ENCODE measurements at regions not wholly inside any gene's neighbourhood (a gene's known extent, or its start where the extent isn't known, plus 50 kb on each side); places are given as distances from the start of the nearest gene placed in this dataset.

DNA sequence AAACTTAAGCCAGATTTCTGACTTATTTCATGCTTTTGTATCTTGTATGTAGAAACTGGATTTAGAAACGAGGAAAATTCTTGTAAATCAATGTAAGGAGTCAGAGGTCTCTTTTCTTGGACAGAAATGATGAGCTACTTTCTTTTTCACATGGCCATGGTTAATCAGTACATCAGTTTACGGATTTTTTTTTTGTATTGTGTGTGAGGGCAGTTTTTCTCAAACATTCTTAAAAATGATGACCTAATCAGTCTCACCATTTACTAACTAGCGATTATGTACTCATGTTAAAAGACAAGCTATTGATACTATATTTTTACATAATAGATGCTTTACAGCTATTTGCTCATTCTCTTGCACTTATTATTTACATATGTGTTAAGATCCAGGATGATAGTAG lies 165.2 kb upstream of the DOCK10 start:
- H3K4me1 ChIP-seq = no peaks in the 10 kb centered on the region
- no peak overlapping the region for H3K4me3 ChIP-seq (replicated peaks in 1 of 3)
- H3K27ac ChIP-seq = no peak overlapping the region
- no peaks in the 10 kb centered on the region for H3K36me3 ChIP-seq
- no peaks in the 10 kb centered on the region for H3K9me3 ChIP-seq
- TF ChIP-seq POLR2A (IDR thresholded peaks at IDR 0.05) = no peak
- TF ChIP-seq, protein P1, sequence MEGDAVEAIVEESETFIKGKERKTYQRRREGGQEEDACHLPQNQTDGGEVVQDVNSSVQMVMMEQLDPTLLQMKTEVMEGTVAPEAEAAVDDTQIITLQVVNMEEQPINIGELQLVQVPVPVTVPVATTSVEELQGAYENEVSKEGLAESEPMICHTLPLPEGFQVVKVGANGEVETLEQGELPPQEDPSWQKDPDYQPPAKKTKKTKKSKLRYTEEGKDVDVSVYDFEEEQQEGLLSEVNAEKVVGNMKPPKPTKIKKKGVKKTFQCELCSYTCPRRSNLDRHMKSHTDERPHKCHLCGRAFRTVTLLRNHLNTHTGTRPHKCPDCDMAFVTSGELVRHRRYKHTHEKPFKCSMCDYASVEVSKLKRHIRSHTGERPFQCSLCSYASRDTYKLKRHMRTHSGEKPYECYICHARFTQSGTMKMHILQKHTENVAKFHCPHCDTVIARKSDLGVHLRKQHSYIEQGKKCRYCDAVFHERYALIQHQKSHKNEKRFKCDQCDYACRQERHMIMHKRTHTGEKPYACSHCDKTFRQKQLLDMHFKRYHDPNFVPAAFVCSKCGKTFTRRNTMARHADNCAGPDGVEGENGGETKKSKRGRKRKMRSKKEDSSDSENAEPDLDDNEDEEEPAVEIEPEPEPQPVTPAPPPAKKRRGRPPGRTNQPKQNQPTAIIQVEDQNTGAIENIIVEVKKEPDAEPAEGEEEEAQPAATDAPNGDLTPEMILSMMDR (IDR thresholded peaks at IDR 0.05) = no peak
- 72 to 87% methylated on average over 3 of the region's 3 CpGs for WGBS, 2 donors
- no peak for DNase-seq
- H3K27me3 ChIP-seq = no peaks in the 10 kb centered on the region
- intact Hi-C loops (cut with DNase I) = no loop called here

DNA sequence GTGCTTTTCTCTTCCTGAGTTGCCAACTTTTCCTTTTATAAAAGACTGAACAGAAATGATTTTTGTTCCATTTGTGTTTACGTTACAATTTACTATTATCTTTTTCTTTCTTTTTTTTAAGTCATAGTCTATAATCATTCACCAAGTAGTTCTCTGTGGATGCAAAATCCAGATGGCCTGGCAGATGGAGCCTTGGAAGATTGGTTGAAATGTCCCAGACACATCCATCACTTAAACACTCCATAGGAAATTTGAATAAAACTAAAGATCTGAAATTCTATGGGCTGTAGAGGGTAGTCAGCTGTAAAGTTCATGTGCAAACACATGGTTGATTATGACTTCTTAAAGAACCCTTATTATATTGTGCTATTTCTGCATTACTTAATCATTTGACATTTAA lies 164.8 kb upstream of the DOCK10 start:
- H3K27me3 ChIP-seq = no peaks in the 10 kb centered on the region
- intact Hi-C loops (cut with DNase I) = no loop called here
- H3K36me3 ChIP-seq = no peaks in the 10 kb centered on the region
- no peaks in the 10 kb centered on the region for H3K9me3 ChIP-seq
- 77 to 79% methylated on average over 1 of the region's 1 CpG for WGBS, 2 donors
- TF ChIP-seq, protein P1 (IDR thresholded peaks at IDR 0.05) = no peak
- no peak for TF ChIP-seq POLR2A (IDR thresholded peaks at IDR 0.05)
- H3K27ac ChIP-seq = no peak overlapping the region
- no peaks in the 10 kb centered on the region for H3K4me1 ChIP-seq
- no peak for DNase-seq
- no peak overlapping the region for H3K4me3 ChIP-seq (replicated peaks in 1 of 3)

- WGBS, 2 donors = 88 to 90% methylated on average over 1 of the region's 1 CpG
- H3K36me3 ChIP-seq = no peaks in the 10 kb centered on the region
- H3K9me3 ChIP-seq = no peaks in the 10 kb centered on the region
- no peak for TF ChIP-seq POLR2A (IDR thresholded peaks at IDR 0.05)
- TF ChIP-seq, protein P1 (IDR thresholded peaks at IDR 0.05) = no peak
- H3K27me3 ChIP-seq = no peaks in the 10 kb centered on the region
- intact Hi-C loops (cut with DNase I) = no loop called here
- H3K4me3 ChIP-seq (replicated peaks in 1 of 3) = no peak overlapping the region
- no peaks in the 10 kb centered on the region for H3K4me1 ChIP-seq
- DNase-seq = no peak
- no peak overlapping the region for H3K27ac ChIP-seq
Measured at GRCh38 chr2:225196579-225196978, 154.3 kb upstream of the DOCK10 start.

GRCh38 chr2:225192869-225193268 lies 150.6 kb upstream of the DOCK10 start:
- intact Hi-C loops (cut with DNase I) = no loop called here
- no peak for DNase-seq
- Histone ChIP-seq H3K36me3 (no peaks in the 10 kb centered on the region), H3K27ac (no peak overlapping the region), H3K4me1 (no peaks in the 10 kb centered on the region), H3K27me3 (no peaks in the 10 kb centered on the region), H3K9me3 (no peaks in the 10 kb centered on the region), H3K4me3 (replicated peaks in 1 of 3) (no peak overlapping the region)
- WGBS, 2 donors = 94 to 96% methylated on average over 3 of the region's 3 CpGs
- TF ChIP-seq, protein P1 (IDR thresholded peaks at IDR 0.05) = no peak
- TF ChIP-seq POLR2A (IDR thresholded peaks at IDR 0.05) = no peak

DNA sequence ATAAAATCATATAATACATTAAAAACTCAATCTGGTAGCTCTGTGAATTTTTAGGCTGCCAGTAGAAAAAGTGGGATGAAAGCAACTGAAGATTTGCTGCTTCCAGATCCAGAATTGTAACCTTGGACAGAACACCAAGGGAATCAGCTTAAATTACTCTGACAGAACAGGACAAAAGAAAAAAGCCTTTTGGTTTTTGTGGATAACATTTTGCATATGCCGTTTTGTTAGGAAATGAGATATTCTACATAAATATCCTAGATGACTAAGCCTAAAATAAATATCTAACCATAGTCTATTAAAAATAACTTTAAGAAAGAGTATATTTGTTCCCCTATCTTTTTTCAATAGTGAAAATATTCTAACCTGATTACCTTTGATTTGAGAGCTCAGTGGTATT lies 148.7 kb upstream of the DOCK10 start:
- no peaks in the 10 kb centered on the region for H3K27me3 ChIP-seq
- 77 to 79% methylated on average over 1 of the region's 1 CpG for WGBS, 2 donors
- no peak overlapping the region for H3K4me3 ChIP-seq (replicated peaks in 1 of 3)
- no peaks in the 10 kb centered on the region for H3K9me3 ChIP-seq
- intact Hi-C loops (cut with DNase I) = no loop called here
- H3K36me3 ChIP-seq = no peaks in the 10 kb centered on the region
- H3K4me1 ChIP-seq = no peaks in the 10 kb centered on the region
- H3K27ac ChIP-seq = no peak overlapping the region
- DNase-seq = no peak
- TF ChIP-seq POLR2A (IDR thresholded peaks at IDR 0.05) = no peak
- TF ChIP-seq, protein P1 (IDR thresholded peaks at IDR 0.05) = no peak

Measured in thyroid gland (tissue), 4 donors.